Stimulated activated CD4-positive, alpha-beta T cell treated with anti-CD3 and anti-CD28 coated beads, TNF-alpha, amount 100 ng/mL, for 48 hours (primary cell): ENCODE measurements at regions not wholly inside any gene's neighbourhood (a gene's known extent, or its start where the extent isn't known, plus 50 kb on each side); places are given as distances from the start of the nearest gene placed in this dataset.
"Not testable (repeated sequence)": the region's sequence is repeated elsewhere in the genome, so short reads cannot be mapped to it uniquely, and the experiment has no call there.

Experiments used
- DNase-seq, 3 donors: peaks; one replicate each; pipeline ENCODE4 v3.0.0-alpha.2; 2020; ENCODE audit warnings: low read depth in 3 of 3

DNA sequence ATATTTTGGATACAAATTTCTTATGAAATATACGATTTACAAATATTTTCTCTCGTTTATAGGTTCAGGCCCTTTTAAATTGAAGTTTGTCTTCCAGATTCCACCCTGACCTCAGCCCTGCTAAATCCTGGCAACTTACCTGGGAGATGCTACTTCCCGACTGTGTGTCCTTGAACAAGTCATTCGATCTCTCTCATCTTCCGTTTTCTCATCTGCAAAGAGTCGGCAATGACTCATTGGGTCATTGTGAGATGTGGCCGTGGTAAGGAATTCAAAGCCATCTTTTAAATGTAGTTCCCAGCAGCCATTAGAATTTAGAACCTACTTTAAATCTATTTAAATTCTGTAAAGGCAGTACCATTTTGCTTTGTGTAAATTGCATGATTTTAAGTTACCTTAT lies 72.5 kb downstream of the LHX2 start:
- no peak for DNase-seq

DNA sequence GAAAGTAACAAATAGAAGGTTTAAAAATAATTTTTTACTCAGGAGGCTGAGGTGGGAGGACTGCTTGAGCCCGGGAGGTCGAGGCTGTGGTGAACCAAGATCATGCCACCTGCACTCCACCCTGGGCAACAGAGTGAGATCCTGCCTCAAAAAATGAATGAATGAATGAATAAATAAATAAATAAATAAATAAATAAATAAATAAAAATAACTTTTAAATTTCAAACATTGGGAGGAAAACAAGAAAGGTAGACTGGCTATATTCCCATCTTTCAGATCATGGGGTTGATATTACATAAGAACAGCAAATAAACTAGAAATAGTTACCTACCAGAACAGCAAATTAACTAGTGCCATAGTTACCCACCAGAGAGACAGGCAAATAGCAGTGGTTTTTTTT lies 75.7 kb downstream of the LHX2 start:
- no peak for DNase-seq

DNA sequence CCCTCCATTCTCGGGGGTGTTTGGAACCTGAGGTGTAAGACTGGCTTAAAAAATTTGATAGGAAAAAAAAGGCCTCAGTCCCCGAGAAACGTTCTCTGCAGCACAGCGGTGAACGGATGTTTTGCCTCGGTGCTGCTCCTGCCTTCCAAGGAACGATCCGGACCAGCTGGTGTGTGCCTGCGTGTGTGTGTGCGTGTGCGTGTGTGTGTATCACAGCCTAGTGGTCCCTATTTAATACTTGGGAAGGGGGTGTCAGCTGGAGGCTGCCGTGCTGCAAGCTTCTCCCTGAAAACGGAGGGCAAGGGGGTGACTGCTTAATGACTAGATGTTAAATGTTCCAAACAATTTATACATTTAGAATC lies 76.9 kb downstream of the LHX2 start:
- no peak for DNase-seq

DNA sequence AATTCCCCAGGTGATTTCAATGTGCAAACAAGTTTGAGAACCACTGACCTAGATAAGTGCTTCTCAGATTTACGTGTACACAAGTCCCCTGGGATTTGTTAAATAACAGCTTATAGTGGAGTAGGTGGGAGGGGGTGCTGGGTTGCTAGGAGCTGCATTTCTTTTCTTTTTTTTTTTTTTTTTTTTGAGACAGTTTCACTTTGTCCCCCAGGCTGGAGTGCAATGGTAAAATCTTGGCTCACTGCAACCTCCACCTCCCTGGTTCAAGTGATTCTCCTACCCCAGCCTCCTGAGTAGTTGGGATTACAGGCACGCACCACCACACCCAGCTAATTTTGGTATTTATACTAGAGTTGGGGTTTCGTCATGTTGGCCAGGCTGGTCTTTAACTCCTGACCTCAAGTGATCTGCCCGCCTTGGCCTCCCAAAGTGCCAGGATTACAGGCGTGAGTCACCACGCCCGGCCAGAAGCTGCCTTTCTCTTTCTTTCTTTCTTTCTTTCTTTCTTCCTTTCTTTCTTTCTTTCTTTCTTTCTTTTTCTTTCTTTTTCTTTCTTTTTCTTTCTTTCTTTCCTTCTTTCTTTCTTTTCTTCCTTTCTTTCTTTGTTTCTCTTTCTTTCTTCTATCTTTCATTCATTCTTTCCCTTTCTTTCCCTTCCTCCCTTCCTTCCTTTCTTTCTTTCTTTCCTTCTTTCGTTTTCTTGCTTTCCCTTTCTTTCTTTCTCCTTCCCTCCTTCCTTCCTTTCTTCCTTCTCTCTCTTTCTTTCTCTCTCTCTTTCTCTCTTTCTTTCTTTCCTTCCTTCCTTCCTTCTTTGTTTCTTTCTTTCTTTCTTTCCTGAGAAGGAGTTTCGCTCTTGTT lies 78.3 kb downstream of the LHX2 start:
- DNase-seq, result not testable (repeated sequence)

DNA sequence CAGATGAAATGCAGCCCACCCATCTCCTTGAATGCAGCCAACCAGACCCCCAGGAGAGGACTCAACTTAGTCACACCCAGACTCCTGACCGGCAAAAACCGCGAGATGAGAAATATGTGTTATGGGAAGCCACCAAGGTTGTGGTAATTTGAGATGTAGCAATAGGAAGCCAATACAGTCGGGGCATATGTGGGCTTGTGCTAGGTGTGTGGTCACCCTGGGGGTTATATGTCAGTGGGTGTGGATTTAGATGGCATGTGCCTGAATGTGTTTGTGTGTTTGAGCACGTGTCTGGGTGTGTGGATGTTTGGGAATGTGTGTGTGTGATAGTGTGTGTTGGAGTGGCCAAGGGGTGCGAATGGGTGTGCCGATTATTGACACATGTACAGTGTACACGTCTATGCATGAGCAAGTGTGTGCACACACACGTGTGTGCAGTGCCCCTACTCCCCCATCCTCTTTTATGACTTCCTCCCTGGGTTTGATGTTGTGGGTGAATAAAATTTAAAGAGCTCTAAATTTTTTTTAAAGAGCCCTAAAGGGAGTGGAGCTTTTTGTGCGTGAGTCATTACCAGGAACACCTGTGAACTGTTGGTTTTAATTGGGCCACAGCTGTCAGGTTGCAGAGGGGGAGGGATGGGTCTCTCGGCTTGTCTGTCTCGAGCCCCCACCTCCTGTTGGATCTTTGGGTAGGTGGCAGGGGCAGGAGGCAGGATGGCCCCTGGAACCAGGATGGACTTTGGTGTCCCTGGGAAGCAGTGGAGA lies 86.8 kb downstream of the LHX2 start:
- no peak for DNase-seq

DNA sequence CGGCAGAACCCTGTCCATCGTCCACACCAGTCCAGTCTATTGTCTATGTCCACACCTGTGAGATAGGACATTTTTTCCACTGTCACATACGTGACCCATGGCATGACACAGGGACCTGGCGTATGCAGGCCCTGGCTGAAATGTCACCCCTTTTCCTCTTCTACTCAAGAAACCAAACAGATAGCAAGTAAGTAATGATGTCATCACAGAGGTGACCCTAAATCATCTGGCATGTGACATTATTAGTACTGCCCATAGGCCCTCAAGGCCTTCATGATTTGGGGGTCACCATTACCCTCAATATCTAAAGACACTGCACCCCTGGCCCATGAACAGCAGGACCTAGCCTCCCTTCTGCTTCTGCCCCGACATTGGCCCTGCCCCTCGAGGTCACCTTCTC lies 88.3 kb downstream of the LHX2 start:
- DNase-seq, result no peak

DNA sequence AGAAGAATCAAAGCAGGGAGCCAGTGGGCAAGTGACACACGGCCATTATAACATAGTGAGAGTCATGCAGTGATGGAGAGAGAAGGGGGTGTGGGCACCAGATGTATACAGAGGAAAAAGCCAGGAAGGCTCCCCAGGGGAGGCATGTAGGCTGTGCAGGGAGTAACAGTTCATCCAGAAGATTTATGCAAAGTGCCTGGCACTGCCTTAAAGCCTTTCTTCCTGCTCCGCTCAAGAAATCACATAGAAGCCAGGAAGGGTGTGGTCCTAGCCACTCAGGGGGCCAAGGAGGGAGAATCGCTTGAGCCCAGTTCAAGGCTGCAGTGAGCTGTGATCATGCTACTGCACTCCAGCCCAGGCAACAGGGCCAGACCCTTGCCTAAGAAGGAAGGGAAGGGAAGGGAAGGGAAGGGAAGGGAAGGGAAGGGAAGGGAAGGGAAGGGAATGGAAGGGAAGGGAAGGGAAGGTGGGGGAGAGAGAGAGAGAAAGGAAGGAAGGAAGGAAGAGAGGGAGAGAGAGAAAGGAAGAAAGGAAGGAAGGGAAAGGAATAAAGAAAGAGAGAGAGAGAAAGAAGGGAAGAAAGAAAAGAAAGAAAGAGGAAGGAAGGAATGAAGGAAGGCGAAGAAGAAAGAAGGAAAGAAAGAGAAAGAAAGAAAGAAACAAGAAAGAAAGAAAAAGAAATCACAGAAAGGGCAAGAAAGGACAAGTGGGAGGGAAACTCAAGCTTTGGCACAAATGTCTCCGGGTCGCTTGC lies 89.8 kb downstream of the LHX2 start:
- DNase-seq, result no peak

DNA sequence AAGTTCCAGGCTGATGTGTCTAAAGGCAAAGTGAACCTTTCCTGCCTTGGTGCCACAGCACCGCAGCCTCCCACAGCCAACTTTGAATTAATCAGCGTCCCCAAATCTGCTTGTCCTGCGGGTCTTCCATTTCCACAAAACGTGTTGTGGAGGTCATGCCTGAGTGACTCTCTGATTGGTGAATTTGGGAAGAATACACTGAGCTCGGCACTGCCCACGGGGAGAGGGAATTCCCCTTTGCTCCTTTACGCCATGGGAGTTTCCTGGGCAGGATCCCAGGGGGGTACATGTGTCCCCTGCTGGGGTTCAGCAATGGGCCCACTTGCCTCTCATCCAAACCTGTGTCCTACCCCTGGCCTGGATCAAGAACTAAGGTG lies 90.4 kb downstream of the LHX2 start:
- DNase-seq, result no peak

DNA sequence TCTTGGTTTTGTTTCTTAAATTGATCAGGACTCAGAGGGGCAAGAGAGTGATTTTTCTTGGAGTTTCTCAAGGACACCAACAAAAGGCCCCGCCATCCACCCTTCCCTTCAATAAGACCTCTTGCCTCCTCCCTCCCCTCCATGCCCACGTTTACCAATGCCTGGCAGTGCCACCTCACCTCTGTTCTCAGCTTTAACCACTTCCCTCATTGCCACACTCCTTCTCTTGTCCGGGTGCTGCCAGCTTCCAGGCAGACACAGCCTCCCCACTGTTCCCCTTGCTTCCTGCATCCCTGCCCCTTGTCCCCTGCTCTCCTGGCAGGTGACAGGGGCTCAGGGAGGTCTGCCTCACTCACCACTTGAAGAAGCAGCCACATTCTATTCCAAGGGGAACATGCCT lies 90.8 kb downstream of the LHX2 start:
- no peak for DNase-seq

DNA sequence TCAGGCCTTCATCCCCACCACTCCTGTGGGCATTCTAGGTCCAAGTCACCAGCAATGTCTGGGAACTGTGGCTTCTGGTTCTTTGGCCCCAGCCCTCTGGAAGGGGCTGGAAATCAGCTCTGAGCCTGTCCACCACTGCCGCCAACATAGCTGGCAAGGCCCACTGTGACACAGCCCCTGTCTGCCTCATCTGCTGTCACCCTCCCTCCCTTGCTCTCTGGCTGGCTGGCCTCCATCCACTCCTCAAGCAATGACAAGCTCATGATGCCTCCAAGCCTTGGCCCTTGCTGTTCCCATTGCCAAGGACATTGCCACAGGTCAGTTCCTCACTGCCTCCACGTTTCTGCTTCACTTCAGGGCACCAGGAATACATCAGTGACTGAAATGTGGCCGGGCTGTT lies 93.7 kb downstream of the LHX2 start:
- no peak for DNase-seq

DNA sequence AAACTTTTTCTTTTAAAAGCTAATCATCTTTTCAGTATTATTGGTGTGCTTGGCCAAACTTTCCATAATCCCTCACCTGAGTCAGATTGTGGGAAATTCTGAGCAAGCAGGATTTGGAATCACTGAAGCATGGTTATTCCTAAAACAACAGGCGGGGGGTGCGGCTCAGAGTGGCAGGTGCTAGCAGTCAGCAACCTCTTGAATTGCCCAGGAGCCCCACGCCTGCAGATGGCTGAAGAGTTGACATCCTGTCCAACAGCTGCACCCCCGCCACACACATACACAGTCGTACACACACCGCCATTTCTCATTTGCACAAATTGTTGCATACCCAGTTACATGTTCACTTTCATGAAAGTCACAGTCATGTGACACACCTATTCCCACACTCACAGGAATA lies 96.6 kb downstream of the LHX2 start:
- DNase-seq, result no peak

DNA sequence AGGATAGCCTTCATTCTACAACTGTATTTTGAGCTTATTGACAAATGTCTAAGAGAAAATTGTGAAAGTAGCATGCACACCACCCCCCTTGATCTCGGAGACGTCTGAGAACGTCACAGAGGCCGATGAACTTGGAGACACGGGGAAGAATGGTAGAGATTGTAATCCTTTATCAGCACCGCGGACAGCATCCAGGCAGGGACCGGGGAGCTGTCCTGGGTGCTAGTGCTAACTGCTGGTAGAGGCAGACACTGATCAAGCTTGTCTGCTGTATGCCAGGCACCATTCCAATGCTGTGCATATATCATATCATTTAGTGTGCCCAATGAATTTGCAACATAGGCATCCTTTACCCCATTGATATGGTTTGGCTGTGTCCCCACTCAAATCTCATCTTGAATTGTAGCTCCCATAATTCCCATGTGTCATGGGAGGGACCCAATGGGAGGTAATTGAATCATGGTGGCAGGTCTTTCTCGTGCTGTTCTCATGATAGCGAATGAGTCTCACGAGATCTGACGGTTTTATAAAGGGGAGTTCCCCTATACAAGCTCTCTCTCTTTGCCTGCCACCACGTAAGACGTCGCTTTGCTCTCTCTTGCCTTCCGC lies 98.8 kb downstream of the LHX2 start:
- peak in 2 of 3 donors; percentile 16 to 43 for DNase-seq

DNA sequence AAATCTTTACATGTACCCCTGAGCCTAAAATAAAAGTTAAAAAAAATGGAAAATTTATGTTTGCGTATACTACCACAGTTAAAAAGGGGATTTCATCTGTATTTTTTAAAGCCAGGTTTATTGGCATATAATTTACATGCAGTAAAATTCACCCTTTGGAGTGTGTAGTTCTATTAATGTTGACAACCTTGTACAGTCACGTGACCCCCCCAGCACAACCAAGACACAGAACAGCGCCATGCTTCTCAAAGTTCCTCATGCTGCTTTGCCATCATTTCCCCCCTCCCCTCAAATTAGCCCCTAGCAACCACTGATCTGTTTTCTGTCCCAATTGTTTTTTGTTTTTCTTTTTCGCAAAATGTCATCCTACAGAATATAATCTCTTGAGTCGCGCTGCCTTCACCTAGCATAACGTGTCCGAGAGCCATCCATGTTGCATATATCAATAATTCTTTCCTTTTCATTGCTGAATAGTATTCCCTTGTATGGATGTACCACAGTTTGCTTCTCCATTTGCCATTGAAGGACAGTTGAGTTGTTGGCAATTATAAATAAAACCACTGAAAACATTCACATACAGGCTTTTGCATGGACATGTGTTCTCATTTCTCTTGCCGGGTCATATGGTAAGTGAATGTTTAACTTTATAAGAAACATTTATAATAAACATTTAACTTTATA lies 105.3 kb downstream of the LHX2 start:
- no peak for DNase-seq

DNA sequence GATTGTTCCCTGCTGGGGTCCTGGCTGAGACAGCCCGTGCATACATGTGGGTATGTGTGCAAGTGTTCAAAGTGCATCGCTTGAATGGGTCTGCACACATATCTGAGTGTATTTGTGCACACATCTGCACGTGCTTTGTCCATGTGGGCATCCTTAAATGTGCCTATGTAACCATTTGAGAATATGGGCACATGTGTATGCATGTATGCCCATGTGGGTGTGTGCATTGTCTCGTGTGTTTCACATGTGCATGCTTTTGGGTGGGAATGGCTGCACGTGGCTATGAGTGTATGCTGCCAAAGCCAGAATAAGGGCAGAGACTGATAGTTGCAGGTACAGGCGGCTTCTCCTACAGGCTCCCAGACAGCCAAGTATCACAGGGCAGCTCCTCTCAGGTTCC lies 107.3 kb downstream of the LHX2 start:
- DNase-seq, result no peak

DNA sequence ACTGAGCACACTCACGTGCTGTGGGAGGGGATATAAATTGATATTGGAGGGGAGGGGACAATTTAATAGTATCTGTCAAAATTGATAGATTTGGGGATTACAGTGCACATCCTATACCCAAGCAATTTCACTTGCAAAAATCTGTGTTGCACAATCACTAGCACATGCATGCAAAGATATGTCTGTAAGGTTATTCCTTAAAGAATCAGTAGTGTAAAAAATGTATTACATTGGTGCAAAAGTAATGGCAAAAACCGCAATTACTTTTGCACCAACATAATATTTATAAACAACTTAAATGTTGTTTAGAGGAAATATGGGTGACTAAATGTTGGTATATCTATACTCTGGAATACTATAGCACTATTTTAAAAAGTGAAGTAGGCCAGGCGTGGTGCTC lies 108.7 kb downstream of the LHX2 start:
- no peak for DNase-seq

DNA sequence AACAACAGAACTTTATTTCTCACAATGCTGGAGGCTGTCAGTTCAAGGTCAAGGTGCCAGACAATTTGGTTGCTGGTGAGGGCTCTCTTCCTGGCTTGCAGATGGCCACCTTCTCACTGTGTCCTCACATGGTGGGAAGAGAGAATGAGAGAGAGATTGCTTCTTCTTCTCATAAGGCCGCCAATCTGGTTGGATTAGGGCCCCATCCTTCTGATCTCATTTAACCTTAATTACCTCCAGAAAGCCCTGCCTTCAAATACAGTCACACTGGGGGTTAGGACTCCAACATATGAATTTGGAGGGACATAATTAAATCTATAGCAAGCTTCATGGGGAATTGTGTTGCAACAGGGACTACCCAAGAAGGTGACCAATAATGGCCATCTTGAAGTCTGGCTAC lies 110.2 kb downstream of the LHX2 start:
- DNase-seq, result no peak

DNA sequence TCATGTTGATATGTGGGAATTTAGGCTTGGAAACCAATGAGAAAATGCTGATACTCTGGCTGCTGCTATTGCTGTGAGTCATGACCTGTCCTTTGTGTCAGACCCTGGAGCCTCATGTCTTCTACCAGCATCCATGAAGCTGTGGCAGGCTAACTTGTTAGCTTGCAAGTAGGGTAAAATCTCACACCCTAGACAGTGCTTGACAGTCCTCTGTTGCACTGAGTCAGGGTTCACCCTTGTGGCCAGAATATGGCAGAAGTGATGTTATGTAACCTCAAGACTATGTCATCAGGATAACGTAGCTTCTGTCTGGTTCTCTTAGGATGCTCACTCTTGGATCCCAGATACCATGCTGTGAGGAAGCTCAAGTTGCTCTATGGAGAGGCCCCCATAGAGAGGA lies 110.8 kb downstream of the LHX2 start:
- DNase-seq, result no peak

DNA sequence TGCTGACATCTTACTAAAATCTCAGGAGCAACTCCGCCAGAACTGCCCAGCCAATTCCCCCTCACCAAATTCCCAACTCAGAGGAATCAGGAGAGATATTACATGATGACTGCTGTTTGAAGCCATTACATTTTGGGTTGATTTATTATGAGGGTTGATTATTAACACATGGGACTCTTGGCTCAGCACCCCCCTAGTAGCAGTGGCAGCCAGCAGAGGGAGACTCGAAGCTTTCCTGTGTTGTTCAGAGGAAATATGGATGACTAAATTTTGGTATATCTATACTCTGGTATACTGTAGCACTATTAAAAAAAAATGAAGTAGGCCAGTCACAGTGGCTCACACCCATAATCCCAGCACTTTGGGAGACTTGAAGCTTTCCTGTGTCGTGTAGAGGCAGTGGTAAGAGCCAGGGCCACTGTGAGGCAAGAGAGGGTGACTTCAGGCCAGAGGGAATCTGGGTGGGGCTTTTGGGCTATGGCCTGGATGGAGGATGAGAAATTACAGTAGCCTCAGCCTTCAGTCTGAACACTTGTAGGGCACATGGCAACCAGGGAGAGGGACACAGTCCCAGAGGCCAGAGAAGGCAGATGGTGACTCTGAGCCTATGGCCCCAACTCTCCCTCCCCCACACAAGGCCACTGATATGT lies 111.4 kb downstream of the LHX2 start:
- DNase-seq, result no peak

DNA sequence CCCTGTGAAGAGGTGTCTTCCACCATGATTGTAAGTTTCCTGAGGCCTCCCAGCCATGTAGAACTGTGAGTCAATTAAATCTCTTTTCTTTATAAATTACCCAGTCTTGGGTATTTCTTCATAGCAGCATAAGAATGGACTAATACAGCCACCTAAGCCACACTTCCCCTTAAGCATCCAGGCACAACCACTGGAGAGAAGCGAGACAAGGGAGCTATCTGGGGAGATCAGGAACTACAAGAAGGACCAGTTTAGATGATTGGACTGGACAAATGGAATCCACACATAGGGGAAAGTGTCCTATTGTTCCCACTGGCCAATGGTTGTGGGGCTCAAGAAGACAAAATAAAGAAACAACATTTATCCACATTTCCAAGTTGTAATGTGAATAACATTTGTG lies 112.1 kb downstream of the LHX2 start:
- DNase-seq, result not testable (repeated sequence)

DNA sequence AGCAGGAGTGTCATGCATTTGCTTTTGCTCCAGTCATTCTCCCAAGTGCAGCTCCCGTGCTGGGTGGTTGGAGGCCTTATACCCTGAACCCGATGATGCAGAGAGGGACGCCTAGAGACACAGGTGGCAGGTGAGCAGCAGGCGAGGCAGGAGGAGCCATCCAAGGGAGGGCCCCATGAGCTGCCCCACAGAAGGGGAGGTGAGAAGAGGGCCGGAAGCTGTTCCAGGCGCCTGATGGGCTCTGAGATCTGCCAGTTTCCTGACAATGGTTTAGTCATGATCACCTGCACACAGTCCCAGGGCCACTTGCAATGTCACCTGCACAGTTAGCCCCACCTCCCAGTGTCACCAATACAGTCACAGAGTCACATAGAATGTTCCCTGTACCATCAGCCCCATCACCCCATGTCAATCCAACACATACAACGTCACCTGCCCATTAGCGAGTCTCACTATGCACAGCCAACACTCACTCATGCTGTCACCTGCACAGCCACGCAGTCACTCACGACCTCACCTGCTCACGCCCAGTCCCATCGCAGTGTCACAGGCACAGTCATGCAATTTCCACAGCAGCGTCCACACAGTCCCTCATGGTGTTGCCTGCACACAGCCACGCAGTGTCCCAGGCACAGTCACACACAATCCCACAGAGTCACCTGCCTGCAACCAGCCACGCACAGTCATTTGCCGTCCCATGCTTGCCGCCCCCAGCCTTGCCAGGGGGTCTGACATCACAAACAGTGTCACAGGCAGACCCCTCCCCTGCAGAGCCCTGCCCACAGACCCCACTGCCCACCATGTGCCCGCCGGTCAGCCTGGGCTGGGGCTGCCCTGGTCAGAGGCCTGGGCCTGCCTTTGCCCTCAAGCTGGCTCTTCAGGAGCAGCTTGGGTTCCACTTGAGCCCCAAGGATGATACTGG lies 113.4 kb downstream of the LHX2 start:
- DNase-seq, result no peak
